OCI-LY7 (cell line): ENCODE measurements at regions not wholly inside any gene's neighbourhood (a gene's known extent, or its start where the extent isn't known, plus 50 kb on each side); places are given as distances from the start of the nearest gene placed in this dataset.

ENCODE experiments used
- CTCF ChIP-seq: fragments of 200-600 bp; sonication (generic); conservative IDR thresholded peaks from 2 replicates; pipeline ENCODE4 v1.5.1; 2014; ENCODE audit warnings: mild to moderate bottlenecking, antibody characterized with exemption, low read length, moderate library complexity, mixed read lengths
- EZH2phosphoT487 ChIP-seq: fragments of 200-600 bp; sonication (generic); IDR thresholded peaks from 2 replicates; pipeline ENCODE4 v1.6.1; 2018; ENCODE audit warnings: low read depth, borderline replicate concordance, mild to moderate bottlenecking, mixed run types, antibody characterized with exemption, low read length, moderate library complexity, mixed read lengths

GRCh38 chr1:99152132-99152531 lies 112.2 kb upstream of the PLPPR4 start:
- TF ChIP-seq CTCF, result no peak
- no peak for TF ChIP-seq EZH2phosphoT487
